HCEC 1CT (cell line): ENCODE measurements at regions not wholly inside any gene's neighbourhood (a gene's known extent, or its start where the extent isn't known, plus 50 kb on each side); places are given as distances from the start of the nearest gene placed in this dataset.
"Not testable (repeated sequence)": the region's sequence is repeated elsewhere in the genome, so short reads cannot be mapped to it uniquely, and the experiment has no call there.

Source experiments
- DNase-seq: peaks from one replicate; pipeline ENCODE4 v3.0.0-alpha.2; 2017

- DNase-seq = not testable (repeated sequence)
Observed at GRCh38 chr2:167739921-167740320, 507.5 kb downstream of the STK39 start.

- peak; percentile 48 for DNase-seq
Observed at GRCh38 chr2:167733747-167734146, 513.6 kb downstream of the STK39 start.

- no peak for DNase-seq
Observed at GRCh38 chr2:167732326-167732725, 515.1 kb downstream of the STK39 start.

- no peak for DNase-seq
Observed at GRCh38 chr2:167729911-167730310, 517.5 kb downstream of the STK39 start.

- no peak for DNase-seq
Observed at GRCh38 chr2:167726788-167727187, 520.6 kb downstream of the STK39 start.

- no peak for DNase-seq
Observed at GRCh38 chr2:167721593-167721992, 525.8 kb downstream of the STK39 start.

- no peak for DNase-seq
Observed at GRCh38 chr2:167719410-167719809, 528.0 kb downstream of the STK39 start.

- DNase-seq = no peak
Observed at GRCh38 chr2:167718560-167718959, 528.8 kb downstream of the STK39 start.

GRCh38 chr2:167715932-167716331 lies 531.5 kb downstream of the STK39 start:
- no peak for DNase-seq

- DNase-seq = not testable (repeated sequence)
Observed at GRCh38 chr2:167715498-167715897, 531.9 kb downstream of the STK39 start.

- no peak for DNase-seq
Observed at GRCh38 chr2:167712275-167712674, 535.1 kb downstream of the STK39 start.

- no peak for DNase-seq
Observed at GRCh38 chr2:167708998-167709397, 538.4 kb downstream of the STK39 start.

- DNase-seq = peak; percentile 35
Observed at GRCh38 chr2:167706800-167707199, 540.6 kb downstream of the STK39 start.

- DNase-seq = no peak
Observed at GRCh38 chr2:167703441-167703840, 544.0 kb downstream of the STK39 start.

- no peak for DNase-seq
Observed at GRCh38 chr2:167702227-167702626, 545.2 kb downstream of the STK39 start.

- no peak for DNase-seq
Observed at GRCh38 chr2:167701651-167702050, 545.7 kb downstream of the STK39 start.

GRCh38 chr2:167697948-167698347 lies 549.4 kb downstream of the STK39 start:
- DNase-seq = peak; percentile 27

GRCh38 chr2:167697194-167697593 lies 550.2 kb downstream of the STK39 start:
- no peak for DNase-seq

- no peak for DNase-seq
Observed at GRCh38 chr2:167692936-167693335, 554.5 kb downstream of the STK39 start.

- DNase-seq = peak; percentile 85
Observed at GRCh38 chr2:167692191-167692590, 555.2 kb downstream of the STK39 start.

- no peak for DNase-seq
Observed at GRCh38 chr2:167689444-167689843, 558.0 kb downstream of the STK39 start.

GRCh38 chr2:167686691-167687090 lies 560.7 kb downstream of the STK39 start:
- DNase-seq = no peak

- peak; percentile 18 for DNase-seq
Observed at GRCh38 chr2:167681234-167682015, 566.0 kb downstream of the STK39 start.

GRCh38 chr2:167678158-167678557 lies 569.2 kb downstream of the STK39 start:
- no peak for DNase-seq

GRCh38 chr2:167675906-167676305 lies 571.5 kb downstream of the STK39 start:
- DNase-seq = no peak
